Gastrocnemius medialis (tissue), 4 donors: ENCODE measurements at regions not wholly inside any gene's neighbourhood (a gene's known extent, or its start where the extent isn't known, plus 50 kb on each side); places are given as distances from the start of the nearest gene placed in this dataset.

Experiments used
- ATAC-seq, 2 donors: fragments of 150-250 bp; one replicate each; pipeline ENCODE4 v1.9.1; 2016
- DNase-seq, 2 donors: peaks; one replicate each; pipeline ENCODE4 v3.0.0-alpha.2; 2019
- H3K27ac ChIP-seq, 4 donors: fragments of 200-600 bp; sonication (generic); 1 replicate in 1 of 4; 2 replicates in 3 of 4; pipeline ENCODE4 v1.5.1; 2016 to 2018; ENCODE audit warnings: mild to moderate bottlenecking in 2 of 4, moderate library complexity in 1 of 4
- H3K27me3 ChIP-seq, 3 donors: fragments of 200-600 bp; sonication (generic) in 2 of 3; 1 replicate in 1 of 3; 2 replicates in 2 of 3; pipeline versions ENCODE4 v1.5.1 to v1.6.0; 2016 to 2019; ENCODE audit warnings: mild to moderate bottlenecking in 1 of 3, moderate library complexity in 1 of 3
- H3K36me3 ChIP-seq, 2 donors: fragments of 200-600 bp; sonication (generic) in 1 of 2; one replicate each; pipeline ENCODE4 v1.5.1; 2017 to 2018
- H3K4me1 ChIP-seq, 2 donors: fragments of 200-600 bp; sonication (generic) in 1 of 2; one replicate each; pipeline ENCODE4 v1.5.1; 2016 to 2017; ENCODE audit warnings: mild to moderate bottlenecking in 2 of 2
- H3K4me3 ChIP-seq, 4 donors: fragments of 200-600 bp; sonication (generic) in 3 of 4; 1 replicate in 1 of 4; 2 replicates in 3 of 4; pipeline ENCODE4 v1.5.1; 2016 to 2019; ENCODE audit warnings: mild to moderate bottlenecking in 2 of 4
- H3K9me3 ChIP-seq, 3 donors: fragments of 200-600 bp; sonication (generic) in 2 of 3; 1 replicate in 1 of 3; 2 replicates in 2 of 3; pipeline ENCODE4 v1.5.1; 2016 to 2019
- CTCF ChIP-seq, 5 experiments: fragments of 450-650 bp in 3 of 5; fragments of 200-600 bp in 2 of 5; sonication (generic) in 2 of 5; IDR thresholded peaks in 4 of 5; conservative IDR thresholded peaks in 1 of 5; 1 replicate in 4 of 5; 2 replicates in 1 of 5; pipeline ENCODE4 v1.5.1; 2016 to 2019; ENCODE audit warnings: antibody characterized with exemption in 5 of 5, mild to moderate bottlenecking in 3 of 5, moderate library complexity in 3 of 5
- POLR2A ChIP-seq, 2 donors: fragments of 450-650 bp; IDR thresholded peaks; one replicate each; pipeline ENCODE4 v1.6.1; 2017; ENCODE audit warnings: antibody characterized with exemption in 2 of 2, mild to moderate bottlenecking in 2 of 2, moderate library complexity in 2 of 2
- in situ Hi-C, 4 donors: fragments of 200-750 bp; cut with MboI; loops; one replicate each; pipeline versions ENCODE4 v1.15.0 to v1.8.0; 2017; ENCODE audit warnings: low sequenced_read_pairs in 4 of 4
- intact Hi-C: fragments of 100-400 bp; cut with DNase I; formaldehyde crosslinking; loops from one replicate; pipeline ENCODE4 v1.15.1; 2023; ENCODE audit warnings: low total_unique reads

DNA sequence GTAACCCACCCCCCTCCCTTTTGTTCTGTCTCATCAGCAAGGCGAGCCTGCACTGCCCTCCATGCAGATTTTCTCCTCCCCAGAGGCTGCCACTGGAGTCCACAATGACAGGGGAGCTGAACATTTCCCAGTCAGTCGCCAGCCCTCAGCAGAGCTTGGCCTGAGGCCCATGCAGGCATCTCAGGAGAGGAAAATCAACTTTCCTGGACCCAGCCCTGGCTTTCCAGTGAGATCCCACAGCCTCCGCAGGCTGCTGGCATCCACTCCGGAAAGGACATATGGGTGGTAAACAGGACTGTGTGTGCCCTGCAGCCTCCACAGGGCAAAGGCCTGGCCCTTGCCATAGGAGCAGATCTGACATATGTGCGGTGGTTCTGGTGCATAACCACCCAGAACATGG, 253.8 kb downstream of the TNS1 start:
- Histone ChIP-seq H3K36me3 (no peaks in the 10 kb centered on the region), H3K27me3 (no peaks in the 10 kb centered on the region), H3K4me3 (no peak overlapping the region), H3K9me3 (no peaks in the 10 kb centered on the region), H3K27ac (no peak overlapping the region), H3K4me1 (no peaks in the 10 kb centered on the region)
- ATAC-seq, result no peak
- in situ Hi-C loops (loop anchor here in 1 of 4 donors (25.0 kb wide), 1 partner anchor 1237 kb away; no protein-coding TSS in a partner anchor), intact Hi-C loops (no loop called here)
- TF ChIP-seq POLR2A (IDR thresholded peaks at IDR 0.05), result no peak
- no peak for TF ChIP-seq CTCF (IDR thresholded peaks at IDR 0.05 in 4 of 5, conservative IDR thresholded peaks at IDR 0.05 in 1 of 5)
- no peak for DNase-seq

DNA sequence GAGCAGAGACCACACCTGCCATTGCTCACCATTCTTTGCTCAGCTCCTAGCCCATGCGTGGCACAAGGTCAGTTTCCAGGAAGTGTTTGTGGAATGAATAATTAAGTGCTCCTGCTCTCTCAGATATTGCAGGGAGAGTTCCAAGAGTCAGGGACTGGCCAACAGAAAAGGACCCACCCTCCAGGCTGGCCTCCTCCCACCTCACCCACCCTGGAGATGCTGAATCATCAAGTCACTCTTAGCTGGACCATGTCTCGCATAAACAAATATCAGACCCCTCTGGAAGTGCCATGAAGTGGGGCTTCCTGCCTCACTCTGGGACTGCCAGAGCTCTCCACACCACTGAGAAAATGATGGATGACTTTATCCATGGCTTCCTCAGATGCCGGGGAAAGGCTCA, 256.0 kb downstream of the TNS1 start:
- no peaks in the 10 kb centered on the region for H3K4me1 ChIP-seq
- H3K27me3 ChIP-seq, result no peaks in the 10 kb centered on the region
- no peaks in the 10 kb centered on the region for H3K9me3 ChIP-seq
- H3K4me3 ChIP-seq, result no peak overlapping the region
- no peak overlapping the region for H3K27ac ChIP-seq
- ATAC-seq (no peak), DNase-seq (no peak)
- in situ Hi-C loops (loop anchor here in 1 of 4 donors (25.0 kb wide), 1 partner anchor 1235 kb away; no protein-coding TSS in a partner anchor), intact Hi-C loops (no loop called here)
- TF ChIP-seq POLR2A (IDR thresholded peaks at IDR 0.05) (no peak), CTCF (IDR thresholded peaks at IDR 0.05 in 4 of 5, conservative IDR thresholded peaks at IDR 0.05 in 1 of 5) (no peak)
- H3K36me3 ChIP-seq, result no peaks in the 10 kb centered on the region

- intact Hi-C loops (no loop called here), in situ Hi-C loops (loop anchor here in 1 of 4 donors (25.0 kb wide), 1 partner anchor 1232 kb away; no protein-coding TSS in a partner anchor)
- Histone ChIP-seq H3K27me3 (no peaks in the 10 kb centered on the region), H3K36me3 (no peaks in the 10 kb centered on the region), H3K9me3 (no peaks in the 10 kb centered on the region), H3K4me1 (peaks cover 0 to 3% of the 10 kb centered on the region in 2 donors), H3K4me3 (no peak overlapping the region), H3K27ac (peak overlapping the region in 1 of 4 donors; percentile 2)
- peak in 1 of 2 donors; percentile 42 for DNase-seq
- no peak for TF ChIP-seq CTCF (IDR thresholded peaks at IDR 0.05 in 4 of 5, conservative IDR thresholded peaks at IDR 0.05 in 1 of 5)
- no peak for TF ChIP-seq POLR2A (IDR thresholded peaks at IDR 0.05)
- peak; percentile 13 to 21 for ATAC-seq
Observed at GRCh38 chr2:217743966-217744761, 258.6 kb downstream of the TNS1 start.

DNA sequence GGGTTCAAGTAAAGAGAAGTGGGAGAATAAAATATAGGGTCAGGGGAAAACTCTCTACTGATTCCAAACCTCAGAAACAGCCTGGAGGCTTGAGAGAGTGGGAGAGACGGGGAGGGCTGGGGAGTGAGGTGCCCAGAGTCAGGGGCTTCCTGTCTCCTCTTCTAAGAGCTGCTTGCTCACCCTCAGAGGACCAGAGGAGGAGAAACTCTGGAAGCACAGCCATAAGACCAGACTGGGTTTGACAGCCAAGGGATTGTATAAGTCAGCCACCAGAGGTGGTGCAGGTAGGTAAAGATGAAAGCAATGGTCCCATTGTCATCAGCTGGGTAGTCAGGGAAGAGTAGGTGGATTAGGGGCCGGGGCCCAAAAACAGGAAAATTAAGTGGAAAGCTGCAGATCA, 259.4 kb downstream of the TNS1 start:
- in situ Hi-C loops, result loop anchor here in 1 of 4 donors (25.0 kb wide), 1 partner anchor 1231 kb away; no protein-coding TSS in a partner anchor
- Histone ChIP-seq H3K36me3 (no peaks in the 10 kb centered on the region), H3K27ac (no peak overlapping the region), H3K9me3 (no peaks in the 10 kb centered on the region), H3K27me3 (no peaks in the 10 kb centered on the region), H3K4me3 (no peak overlapping the region), H3K4me1 (peaks cover 0 to 3% of the 10 kb centered on the region in 2 donors)
- ATAC-seq (no peak), DNase-seq (no peak)
- intact Hi-C loops, result no loop called here
- TF ChIP-seq CTCF (IDR thresholded peaks at IDR 0.05 in 4 of 5, conservative IDR thresholded peaks at IDR 0.05 in 1 of 5) (no peak), POLR2A (IDR thresholded peaks at IDR 0.05) (no peak)
